Osteocyte (in vitro differentiated cells): ENCODE measurements at regions not wholly inside any gene's neighbourhood (a gene's known extent, or its start where the extent isn't known, plus 50 kb on each side); places are given as distances from the start of the nearest gene placed in this dataset.
A peak's percentile ranks its signal among the peaks of the same experiment; 100 is the strongest.

Experiments used
- DNase-seq: peaks from one replicate; pipeline ENCODE4 v3.0.0; 2021; ENCODE audit warnings: mixed read lengths; ENCODE audit not compliant: unreplicated experiment; ENCODE audit errors: extremely low spot score
- H3K27ac Mint-ChIP-seq: one replicate; pipeline ENCODE4 v1.8.0; 2021; ENCODE audit warnings: mild to moderate bottlenecking, mixed read lengths; ENCODE audit not compliant: unreplicated experiment
- H3K27me3 Mint-ChIP-seq: one replicate; pipeline ENCODE4 v1.8.0; 2021; ENCODE audit warnings: mixed read lengths; ENCODE audit not compliant: unreplicated experiment
- H3K36me3 Mint-ChIP-seq: one replicate; pipeline ENCODE4 v1.8.0; 2021; ENCODE audit warnings: mixed read lengths; ENCODE audit not compliant: unreplicated experiment
- H3K4me1 Mint-ChIP-seq: one replicate; pipeline ENCODE4 v1.8.0; 2021; ENCODE audit warnings: mixed read lengths; ENCODE audit not compliant: unreplicated experiment
- H3K4me3 Mint-ChIP-seq: one replicate; pipeline ENCODE4 v1.8.0; 2021; ENCODE audit warnings: mild to moderate bottlenecking, moderate library complexity, mixed read lengths; ENCODE audit not compliant: unreplicated experiment
- H3K9me3 Mint-ChIP-seq: one replicate; pipeline ENCODE4 v1.8.0; 2021; ENCODE audit warnings: mixed read lengths; ENCODE audit not compliant: unreplicated experiment
- TF ChIP-seq, protein P1 (sequence below): fragments of 200-600 bp; sonication (generic); IDR thresholded peaks from 2 replicates; pipeline ENCODE4 v1.5.0; 2021; ENCODE audit warnings: antibody characterized with exemption, mild to moderate bottlenecking, moderate library complexity

DNA sequence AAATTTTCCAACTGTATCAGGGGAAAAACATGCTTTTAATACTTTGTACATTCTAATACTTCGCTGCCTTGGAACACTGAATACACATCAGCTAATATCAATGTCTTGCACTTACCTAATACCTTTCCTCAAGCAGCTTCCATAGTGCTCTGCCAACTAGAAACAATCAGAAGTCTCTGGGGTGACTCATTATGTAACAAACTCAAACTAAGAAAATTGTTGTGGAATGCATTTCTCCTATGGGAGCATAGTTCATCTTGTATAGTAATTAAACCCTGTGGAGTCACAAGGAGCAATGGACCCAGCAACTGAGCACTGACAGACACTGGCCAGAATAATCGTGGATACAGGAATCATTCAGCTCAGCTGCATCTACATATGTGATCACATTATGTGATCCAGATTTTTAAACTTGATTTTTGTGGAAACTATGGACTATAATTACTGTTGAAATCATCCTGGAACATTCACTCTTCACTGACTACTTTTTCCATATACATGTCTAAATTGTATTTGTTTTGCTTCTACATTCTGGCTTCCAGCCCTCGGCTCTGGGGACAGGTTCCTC lies 496.9 kb downstream of the TMA16 start:
- Mint-ChIP-seq H3K27ac (no peak overlapping the region), H3K27me3 (peaks cover 14% of the 10 kb centered on the region), H3K4me1 (no peaks in the 10 kb centered on the region), H3K4me3 (no peak overlapping the region), H3K9me3 (no peaks in the 10 kb centered on the region), H3K36me3 (no peaks in the 10 kb centered on the region)
- TF ChIP-seq, protein P1, sequence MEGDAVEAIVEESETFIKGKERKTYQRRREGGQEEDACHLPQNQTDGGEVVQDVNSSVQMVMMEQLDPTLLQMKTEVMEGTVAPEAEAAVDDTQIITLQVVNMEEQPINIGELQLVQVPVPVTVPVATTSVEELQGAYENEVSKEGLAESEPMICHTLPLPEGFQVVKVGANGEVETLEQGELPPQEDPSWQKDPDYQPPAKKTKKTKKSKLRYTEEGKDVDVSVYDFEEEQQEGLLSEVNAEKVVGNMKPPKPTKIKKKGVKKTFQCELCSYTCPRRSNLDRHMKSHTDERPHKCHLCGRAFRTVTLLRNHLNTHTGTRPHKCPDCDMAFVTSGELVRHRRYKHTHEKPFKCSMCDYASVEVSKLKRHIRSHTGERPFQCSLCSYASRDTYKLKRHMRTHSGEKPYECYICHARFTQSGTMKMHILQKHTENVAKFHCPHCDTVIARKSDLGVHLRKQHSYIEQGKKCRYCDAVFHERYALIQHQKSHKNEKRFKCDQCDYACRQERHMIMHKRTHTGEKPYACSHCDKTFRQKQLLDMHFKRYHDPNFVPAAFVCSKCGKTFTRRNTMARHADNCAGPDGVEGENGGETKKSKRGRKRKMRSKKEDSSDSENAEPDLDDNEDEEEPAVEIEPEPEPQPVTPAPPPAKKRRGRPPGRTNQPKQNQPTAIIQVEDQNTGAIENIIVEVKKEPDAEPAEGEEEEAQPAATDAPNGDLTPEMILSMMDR: no peak
- no peak for DNase-seq

DNA sequence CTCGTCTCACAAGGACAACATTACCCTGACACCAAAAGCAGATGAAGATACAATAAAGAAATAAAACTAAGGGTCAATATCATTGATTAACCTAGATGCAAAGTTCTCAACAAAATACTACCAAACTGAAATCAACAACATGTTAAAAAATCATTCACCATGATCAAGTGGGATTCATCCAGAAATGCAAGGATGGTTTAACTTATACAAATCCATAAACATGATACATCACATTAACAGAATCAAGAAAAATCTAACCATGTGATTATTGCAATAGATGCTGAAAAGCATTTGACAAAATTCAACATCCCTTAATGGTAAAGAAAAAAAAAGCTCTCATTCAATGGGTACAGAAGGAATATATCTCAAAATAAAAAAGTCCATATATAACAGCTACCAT lies 514.9 kb downstream of the TMA16 start:
- peaks cover 24% of the 10 kb centered on the region for H3K9me3 Mint-ChIP-seq
- no peak overlapping the region for H3K4me3 Mint-ChIP-seq
- peaks cover 5% of the 10 kb centered on the region for H3K27me3 Mint-ChIP-seq
- no peaks in the 10 kb centered on the region for H3K36me3 Mint-ChIP-seq
- no peak overlapping the region for H3K27ac Mint-ChIP-seq
- TF ChIP-seq, protein P1: no peak
- DNase-seq: no peak
- no peaks in the 10 kb centered on the region for H3K4me1 Mint-ChIP-seq

DNA sequence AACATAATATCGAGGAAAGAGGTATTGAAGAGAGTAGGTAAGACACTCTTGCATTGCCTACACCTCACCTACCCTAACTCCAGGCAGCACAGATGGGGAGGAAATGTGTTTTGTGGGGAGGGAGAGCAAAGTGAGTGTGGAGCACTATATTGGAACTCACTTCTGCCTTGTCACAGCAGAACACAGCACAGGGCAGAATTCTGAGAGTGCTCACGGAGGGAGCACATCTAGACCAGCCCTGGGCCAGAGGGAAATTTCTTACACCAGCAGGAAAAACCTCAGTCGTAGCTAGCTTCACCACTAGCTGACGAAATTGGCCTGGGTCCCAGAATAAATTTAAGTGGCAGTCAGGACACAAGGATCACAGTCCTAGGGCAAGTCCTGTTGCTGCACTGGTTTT lies 517.3 kb downstream of the TMA16 start:
- no peak overlapping the region for H3K4me3 Mint-ChIP-seq
- no peaks in the 10 kb centered on the region for H3K4me1 Mint-ChIP-seq
- peaks cover 17% of the 10 kb centered on the region for H3K9me3 Mint-ChIP-seq
- H3K36me3 Mint-ChIP-seq: no peaks in the 10 kb centered on the region
- TF ChIP-seq, protein P1: no peak
- H3K27me3 Mint-ChIP-seq: peaks cover 8% of the 10 kb centered on the region
- H3K27ac Mint-ChIP-seq: no peak overlapping the region
- DNase-seq: no peak

DNA sequence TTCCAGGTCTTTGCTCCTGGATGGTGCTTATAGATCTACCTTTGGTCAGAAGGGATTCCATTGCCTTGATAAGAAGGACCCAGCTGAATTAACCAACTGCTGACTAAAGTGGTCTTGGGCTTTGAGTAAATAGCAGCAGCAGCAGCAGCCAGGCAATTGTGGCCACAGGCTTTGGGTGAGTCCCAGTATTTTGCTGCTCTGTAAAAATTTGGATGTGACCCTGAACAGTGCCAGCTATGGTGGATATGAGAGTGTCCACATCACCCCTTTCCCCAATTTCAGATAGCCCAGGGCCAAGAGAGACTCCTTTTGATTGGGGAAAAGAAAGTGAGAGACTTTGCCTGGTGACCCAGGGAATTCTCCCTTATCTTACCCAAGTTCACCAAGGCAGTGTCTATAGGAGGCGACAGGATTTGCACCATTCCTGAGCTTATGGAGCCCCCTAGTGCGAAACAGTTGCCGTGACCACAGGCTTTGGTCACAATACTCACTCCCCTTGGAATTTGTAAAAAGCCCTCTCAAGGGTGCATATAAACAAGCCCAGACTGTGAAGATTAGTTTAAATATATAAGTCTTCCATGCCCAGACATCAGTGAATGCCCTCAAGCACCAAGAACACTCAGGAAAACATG lies 518.0 kb downstream of the TMA16 start:
- H3K9me3 Mint-ChIP-seq: peaks cover 17% of the 10 kb centered on the region
- TF ChIP-seq, protein P1: peak; percentile 54
- DNase-seq: no peak

DNA sequence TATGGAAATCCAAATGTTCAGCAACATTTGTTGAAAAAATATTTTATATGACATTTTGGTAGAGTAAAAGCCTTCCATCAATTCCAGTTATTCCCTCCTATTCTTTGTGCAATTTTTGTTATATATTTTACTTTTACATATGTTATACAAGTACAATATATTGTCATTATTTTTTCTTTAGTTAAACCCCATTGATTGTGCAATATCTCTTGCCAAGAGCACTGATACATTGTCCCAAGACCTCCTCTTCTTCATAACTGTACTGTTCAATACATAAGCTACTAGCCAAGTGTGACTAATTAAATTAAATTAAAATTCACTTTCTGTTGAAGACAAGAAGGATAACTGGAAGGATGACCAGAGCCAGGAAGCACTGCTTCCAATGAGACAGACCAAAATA lies 527.5 kb downstream of the TMA16 start:
- H3K4me1 Mint-ChIP-seq: no peaks in the 10 kb centered on the region
- no peak overlapping the region for H3K4me3 Mint-ChIP-seq
- TF ChIP-seq, protein P1: no peak
- H3K36me3 Mint-ChIP-seq: no peaks in the 10 kb centered on the region
- no peak overlapping the region for H3K27ac Mint-ChIP-seq
- DNase-seq: no peak
- peaks cover 16% of the 10 kb centered on the region for H3K9me3 Mint-ChIP-seq
- H3K27me3 Mint-ChIP-seq: no peaks in the 10 kb centered on the region

More for the DNA sequence above, 518.0 kb downstream of the TMA16 start:
- peaks cover 8% of the 10 kb centered on the region for H3K27me3 Mint-ChIP-seq
- no peak overlapping the region for H3K27ac Mint-ChIP-seq
- no peaks in the 10 kb centered on the region for H3K36me3 Mint-ChIP-seq
- no peak overlapping the region for H3K4me3 Mint-ChIP-seq
- H3K4me1 Mint-ChIP-seq: no peaks in the 10 kb centered on the region
